ENCODE measurements at regions not wholly inside any gene's neighbourhood (a gene's known extent, or its start where the extent isn't known, plus 50 kb on each side); places are given as distances from the start of the nearest gene placed in this dataset.

DNA sequence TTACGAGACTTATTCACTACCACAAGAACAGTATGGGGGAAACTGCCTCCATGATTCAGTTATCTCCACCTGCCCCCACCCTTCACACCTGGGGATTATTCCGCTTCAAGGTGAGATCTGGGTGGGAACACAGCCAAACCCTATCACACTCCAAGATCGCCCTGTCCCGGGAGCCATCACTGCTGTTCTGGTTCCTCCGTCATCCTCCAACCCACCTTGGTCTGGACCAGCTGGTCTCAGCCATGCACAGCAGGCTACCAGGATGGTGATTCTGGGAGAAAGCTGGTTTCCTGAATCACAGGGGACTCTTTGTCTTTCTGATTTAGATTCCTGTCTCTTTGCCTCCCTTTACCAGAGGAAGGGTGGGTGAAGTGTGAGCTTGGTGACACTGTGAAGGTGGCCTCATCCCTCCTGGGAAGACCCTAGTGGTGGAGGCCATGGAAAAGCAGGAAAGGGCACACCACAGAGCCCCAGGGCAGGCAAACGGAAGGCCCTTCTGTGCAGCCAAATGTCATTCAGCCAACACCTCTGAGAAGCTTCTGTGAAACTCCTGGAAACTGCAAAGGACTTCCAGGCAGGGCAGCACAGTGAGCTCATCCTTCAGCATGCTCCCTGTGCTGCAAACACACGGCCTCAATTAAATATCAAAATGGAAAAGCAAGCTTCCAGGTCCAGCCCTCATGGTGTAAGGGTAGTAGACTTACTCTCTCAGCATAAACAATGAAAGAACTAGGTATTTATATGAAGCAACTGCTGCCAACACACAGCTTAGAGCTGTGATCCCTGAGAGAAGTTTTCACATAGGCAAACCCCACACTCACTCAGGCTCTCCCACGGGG lies 169.8 kb downstream of the ANKRD60 start:
- no peak for DNase-seq

DNA sequence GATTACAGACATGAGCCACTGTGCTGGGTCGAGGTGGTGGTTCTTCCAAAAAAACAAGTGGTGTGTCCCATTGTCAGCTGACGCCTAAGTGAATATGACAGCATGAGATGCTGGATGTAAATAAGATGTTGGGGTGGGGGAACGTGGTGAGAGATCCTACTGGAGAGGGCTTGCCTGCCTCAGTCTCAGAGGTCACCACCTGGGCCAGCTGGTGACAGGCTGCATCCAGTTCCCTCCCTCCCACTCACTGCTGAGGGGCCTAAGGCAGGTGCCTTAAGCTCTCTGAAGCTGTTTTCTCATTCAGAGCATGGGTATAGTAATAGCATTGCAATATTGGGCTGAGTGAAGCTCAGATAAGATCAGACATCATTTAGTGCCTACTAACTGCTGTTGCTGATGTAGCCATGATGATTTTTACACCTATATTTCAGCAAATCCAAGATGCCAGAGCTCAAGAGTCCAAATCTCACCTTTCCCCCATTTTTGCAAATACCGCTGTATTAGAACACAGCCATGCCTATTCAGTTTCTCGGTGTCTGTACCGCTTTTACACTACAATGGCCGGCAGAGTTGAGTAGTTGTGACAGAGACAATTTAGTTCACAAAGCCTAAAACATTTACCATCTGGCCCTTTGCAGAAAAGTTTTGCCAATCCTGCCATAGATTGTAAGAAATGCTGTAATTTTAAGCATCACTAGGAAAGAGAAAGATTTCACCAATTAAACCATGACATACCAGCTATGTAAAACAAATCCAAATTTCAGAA lies 171.3 kb downstream of the ANKRD60 start:
- no peak for DNase-seq

DNA sequence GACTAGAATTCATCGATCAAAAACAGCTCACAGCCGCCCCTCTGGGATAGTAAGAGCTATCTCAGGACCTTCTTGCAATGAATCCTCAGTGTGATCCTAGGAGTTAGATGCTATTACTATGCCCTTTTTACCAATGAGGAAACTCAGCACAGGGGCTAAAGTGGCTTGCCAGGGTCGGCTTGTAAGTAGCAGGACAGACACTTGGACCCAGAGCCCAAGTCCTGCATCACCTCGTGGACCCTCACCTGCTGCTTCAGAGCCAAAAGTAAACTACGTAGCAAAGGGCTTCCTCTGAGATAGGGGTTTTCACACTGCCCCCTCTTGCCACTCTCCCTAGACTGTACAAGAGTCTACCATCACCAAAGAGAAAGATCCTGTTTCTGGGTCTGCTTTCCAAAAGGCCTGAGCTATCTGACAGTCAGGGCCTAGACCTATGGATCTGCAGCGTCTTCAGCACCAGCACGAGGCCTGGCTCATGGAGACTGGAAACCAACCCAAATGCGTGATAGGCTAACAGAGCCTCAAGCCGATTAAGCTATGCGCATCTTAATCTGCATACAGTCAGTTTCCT lies 172.3 kb downstream of the ANKRD60 start:
- no peak for DNase-seq

DNA sequence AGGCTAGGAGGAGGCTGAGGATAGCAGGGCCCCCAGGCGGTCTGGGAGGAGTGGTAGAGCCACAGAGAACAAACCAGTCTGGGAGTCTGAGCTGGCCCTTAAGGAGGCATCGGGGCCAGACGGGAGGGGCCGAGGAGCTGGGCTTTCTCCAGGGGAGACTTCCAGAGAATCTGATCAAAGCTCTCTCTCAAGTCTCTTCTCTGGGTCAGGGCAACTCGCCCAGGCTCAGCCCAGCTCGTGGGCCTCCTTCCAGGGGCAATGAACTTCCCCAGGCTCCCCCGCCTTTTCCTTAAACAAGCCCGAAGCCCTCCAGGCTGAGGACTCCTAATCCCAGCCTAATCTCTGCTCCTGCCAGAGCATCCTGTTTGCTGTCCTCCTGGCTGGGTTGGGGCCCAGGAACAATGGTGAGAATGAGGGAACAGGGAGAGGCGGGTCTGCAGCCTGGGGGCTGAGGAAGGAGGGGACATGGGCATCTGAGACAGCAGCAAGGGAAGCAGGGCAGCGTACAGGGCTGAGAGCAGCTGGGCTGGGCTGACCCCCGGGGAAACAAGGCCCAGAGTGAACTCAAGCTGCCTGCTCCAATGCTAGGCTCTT lies 173.6 kb downstream of the ANKRD60 start:
- no peak for DNase-seq

DNA sequence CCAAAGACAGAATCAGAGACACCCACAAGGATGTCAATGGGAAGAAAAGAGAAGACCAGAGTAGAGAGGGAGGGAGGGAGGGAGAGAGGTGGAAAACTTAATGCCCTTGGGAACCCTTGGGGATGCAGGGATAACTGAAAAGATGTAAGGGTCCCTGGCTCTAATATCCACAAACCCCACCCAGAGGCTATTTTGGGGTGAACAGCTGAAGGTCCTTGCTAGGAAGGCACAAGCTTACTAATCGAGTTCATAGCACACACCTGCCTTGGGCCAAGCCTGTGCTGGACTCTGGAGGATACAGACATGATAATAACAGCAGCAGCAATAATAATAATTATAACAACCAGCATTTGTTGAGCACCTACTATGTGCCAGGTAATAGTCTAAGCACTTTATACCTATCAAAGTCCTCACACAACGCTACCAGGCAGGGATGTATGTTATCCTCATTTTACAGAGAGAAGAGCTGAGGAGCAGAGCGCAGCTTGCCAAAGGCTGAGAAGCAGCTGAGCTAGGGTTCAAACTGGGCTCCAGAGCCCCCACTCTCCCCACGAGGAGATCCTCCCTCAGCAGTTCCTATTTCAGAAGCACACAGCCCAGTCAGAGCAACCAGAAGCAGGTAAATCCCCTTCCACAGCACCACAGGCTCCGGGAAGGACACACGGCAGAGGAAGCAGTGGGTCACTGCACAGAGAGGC lies 174.2 kb downstream of the ANKRD60 start:
- no peak for DNase-seq

DNA sequence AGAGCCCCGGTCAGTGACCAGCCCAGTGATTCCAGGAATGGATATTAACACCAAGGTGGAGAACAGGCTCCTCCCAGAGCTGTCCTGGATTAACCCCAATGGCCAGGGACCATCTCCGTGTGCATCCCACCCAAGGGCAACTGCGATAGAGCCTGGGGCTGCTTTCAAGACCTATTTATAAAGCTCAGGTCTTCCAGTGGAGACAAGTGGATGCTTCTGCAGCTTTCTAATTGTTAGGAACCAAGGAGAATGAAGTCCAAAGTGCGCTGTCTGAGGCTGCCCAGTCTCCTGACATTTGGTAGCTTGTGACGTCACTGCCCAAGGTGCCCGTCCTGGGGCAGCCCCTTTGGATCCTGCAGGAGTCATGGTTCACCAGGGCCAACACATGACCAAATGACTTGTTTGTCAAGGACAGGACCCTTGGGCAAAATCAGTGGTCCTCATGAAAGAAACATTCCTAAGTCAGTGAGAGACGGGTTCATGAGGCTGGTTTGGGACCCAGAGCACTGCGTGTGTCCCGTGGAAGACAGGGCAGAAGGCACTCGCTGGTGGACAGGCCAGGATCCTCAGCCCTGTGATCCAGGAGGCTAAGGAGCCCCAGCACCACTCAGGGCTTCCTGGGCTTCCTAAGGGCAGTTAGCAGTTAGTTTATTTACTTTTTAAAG lies 174.9 kb downstream of the ANKRD60 start:
- no peak for DNase-seq

DNA sequence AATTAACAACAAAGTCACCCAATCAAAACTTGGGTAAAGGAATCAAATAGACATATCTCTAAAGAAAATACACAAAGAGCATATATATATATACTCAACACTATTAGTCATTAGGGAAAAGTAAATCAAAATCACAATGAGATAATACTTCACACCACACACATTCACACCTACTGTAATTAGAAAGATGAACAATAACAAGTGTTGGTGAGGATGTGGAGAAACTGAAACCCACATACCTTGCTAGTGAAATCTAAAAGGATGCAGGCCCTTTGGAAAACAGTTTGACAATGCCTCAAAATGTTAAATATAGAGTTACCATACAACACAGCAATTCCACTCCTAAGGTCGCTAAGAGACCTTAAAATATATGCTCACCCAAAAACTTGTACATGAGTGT lies 177.1 kb downstream of the ANKRD60 start:
- DNase-seq = no peak

DNA sequence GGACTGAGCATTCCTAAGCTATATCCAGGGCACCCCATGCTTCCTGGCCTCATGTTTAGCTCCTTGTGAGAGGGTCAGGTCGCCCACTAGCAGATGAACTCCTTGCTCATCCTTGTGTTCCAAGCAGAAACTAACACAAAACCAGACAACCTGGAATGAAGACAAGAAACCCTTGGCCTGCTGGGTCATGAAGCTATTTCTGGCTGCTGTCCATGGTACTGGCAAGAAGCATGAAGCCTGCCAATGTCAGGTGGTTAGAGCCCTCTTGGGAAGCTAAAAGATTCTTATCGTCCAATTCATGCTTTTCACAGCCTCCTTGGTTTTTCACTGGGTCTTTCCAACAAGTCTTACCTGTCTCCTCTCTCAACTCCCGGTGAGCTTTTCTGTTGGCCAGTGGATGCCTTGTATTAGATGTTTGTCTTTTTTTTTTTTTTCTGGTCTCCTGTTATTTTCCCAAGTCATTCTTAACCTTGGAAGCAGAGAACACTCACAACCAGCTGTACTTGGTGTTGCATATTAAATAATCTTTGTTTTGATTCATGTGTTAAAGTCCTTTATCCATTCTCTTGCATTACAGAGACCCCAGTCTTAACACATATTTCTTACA lies 180.3 kb downstream of the ANKRD60 start:
- DNase-seq = no peak

DNA sequence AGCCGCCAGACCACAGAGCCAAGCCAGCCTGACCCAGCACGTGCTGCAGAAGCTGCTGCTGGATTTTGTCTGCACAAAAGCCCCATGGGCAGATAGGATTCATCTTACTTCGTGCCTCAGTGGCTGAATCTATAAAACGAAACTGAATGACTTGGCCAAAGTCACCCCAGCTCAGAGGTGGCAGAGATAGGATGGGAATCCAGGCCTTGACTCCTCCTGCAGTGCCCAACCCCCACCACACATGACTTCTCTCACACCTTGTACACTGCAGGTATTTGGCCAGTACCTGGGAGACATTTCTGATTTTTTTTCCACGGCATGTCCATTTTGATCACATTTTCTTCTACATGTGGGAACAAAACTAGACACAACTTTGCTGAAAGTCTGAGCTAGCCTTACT lies 182.1 kb downstream of the ANKRD60 start:
- DNase-seq = no peak

DNA sequence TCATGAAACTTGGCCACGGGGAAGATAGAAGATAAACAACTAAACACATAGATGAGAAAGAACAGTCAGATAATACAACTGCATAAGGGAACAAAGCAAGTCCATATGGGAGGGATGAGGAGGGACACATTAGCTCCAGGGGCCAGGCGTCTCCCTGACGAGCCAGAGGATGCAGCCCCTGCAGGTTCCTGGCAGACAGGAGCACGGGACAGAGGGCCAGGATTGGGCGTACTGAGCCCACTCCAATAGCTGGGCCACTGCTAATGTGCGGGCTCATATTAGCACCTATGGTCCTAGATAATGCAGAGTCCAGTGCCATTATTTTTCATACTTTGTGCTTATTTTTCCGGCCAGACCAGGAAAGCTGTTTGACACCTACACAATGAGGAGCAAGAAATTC lies 182.9 kb downstream of the ANKRD60 start:
- no peak for DNase-seq

DNA sequence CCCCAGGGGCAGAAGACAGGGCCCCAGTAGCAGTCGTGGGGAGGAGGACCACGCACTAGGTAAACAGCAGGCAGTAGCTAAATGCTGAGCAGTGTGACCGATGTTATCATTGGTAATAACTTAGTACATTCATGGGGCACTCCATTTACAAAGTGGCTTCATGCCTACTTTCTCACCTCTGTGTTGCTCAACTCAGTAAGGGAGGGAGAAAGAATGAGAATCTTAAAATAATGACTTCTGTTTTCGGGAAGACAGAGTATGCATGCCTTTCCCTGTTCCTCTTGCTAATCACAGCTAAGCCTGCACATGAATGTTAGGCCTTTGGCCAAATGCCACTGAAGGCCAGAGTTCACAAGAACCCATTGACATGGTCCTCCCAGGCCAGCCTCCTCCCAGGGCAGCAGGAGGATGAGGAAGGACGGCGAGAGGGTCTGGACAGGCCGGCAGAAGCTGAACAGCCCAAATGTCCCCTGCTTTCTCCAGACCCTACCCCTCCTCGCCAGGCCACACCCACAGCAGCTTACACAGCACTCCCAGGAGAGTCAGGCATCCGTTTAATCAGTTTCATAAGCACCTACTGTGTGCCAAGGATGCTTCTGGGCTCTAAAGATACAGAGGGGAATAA lies 183.4 kb downstream of the ANKRD60 start:
- no peak for DNase-seq

DNA sequence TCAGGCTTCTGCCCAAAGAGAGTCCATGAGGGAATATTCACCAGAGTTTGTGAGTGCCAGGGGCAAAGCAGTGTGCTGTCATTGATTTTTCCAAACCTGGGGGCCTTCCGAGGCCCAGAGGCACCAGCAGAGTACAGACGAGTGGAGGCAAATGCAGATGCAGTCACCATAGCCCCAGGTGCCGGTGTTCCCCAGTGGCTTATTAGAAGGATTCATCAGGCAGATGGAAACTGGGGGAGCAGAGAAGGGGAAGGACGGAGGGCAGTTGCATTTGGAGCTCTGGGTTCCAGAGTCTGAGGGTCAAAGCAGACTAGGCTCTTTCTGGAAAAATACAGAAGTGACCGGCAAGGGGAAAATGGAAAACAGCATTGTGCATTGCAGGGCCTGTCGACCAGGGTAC lies 184.2 kb downstream of the ANKRD60 start:
- DNase-seq = no peak

DNA sequence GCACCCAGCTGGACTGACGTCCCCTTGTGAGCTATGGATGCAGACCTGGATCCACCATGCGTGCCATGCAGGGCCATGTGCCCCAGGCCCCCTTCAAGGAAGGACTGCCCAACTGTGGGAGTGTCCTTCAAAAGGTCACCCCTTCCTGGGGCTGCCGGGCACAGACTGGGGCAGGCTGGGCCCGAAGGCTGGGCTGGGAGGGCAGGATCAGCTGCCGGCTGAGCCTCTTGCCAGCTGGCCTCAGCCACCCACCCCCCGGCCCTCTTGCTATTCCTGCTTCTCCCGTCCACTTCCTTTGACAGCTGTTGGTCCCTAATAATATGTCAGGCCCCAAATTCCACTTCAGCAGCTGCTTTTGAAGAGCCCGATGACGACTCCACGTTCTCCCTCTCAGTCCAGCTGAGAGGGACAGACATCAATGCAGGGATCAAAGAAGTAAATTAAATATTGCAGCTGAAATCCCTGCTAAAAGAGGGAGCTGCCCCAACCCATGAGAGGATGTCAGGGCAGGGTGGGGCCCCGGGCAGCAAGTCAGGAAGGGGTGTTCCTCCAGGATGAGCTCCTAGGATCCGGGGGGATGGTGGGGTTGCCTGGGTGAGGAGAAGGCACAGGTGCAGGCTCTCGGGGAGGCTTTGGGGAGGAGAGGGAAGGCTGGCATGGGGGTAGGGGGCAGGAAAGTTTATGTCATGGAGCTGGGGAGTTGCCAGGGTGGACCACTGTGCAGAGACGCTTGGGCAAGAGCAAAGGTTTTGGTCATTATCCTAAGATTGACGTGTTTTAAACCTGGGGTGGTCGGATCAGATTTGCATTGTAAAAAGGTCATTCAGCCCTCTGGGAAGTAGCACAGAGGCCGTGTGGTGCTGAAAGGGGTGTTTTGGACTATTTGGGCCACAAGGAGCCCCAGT lies 185.0 kb downstream of the ANKRD60 start:
- DNase-seq = no peak

DNA sequence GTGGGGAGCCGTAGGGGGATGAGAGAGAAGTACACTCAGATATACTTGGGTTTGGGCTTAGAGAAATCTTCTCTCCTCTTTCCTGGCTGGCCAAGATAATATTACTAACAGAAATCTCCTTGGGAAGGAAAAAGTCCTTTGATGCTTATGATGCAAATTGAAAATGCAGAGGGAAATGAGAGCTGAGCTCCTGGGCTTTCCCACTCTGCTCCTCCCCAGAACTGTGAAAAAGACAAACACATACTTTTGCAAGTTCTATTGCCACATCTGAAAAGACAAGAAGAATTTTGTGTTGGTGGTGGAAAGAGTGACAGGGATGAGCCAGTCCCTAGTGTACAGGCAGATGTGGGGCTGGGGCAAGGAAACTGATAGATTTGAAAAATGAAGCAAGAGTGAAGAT lies 185.9 kb downstream of the ANKRD60 start:
- DNase-seq = no peak

DNA sequence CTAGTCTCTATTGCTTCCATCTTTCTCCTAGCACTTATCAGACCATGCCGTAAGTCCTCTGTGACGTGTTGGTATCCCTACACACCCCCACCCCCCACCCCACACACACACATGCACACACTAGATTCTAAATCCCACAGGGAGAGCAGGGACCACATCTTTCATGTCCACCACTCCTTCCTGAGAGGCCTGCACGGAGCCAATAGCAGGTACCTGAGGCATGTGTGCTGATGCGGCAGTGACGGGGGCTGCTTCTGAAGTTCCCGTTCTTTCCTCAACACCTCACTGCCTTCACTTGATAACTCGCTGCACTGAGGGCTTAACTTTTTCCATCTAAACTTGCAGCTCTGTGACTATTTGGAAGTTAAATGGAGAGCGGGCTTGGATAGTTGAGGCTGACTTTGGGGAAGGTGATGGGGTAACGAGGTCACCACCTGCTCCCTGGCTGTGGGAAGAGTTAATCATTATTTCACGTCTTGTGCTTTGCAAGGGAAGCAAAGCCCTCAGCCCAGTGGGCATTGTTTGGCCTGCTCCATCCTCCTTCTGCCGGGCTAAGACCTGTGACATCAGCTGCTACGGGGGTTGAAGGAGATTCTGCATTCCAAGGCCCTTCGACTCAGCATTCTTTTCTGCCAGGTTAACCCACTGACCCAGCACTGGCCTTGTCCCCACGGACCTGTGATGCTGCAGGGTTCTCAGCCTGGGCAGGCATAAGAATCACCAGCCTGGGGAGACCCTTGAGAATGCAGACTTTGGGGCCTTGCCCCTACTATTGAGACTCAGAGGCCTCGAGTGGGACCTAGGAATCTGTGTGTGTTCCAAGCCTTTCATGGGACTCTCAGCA lies 187.8 kb downstream of the ANKRD60 start:
- DNase-seq = no peak

DNA sequence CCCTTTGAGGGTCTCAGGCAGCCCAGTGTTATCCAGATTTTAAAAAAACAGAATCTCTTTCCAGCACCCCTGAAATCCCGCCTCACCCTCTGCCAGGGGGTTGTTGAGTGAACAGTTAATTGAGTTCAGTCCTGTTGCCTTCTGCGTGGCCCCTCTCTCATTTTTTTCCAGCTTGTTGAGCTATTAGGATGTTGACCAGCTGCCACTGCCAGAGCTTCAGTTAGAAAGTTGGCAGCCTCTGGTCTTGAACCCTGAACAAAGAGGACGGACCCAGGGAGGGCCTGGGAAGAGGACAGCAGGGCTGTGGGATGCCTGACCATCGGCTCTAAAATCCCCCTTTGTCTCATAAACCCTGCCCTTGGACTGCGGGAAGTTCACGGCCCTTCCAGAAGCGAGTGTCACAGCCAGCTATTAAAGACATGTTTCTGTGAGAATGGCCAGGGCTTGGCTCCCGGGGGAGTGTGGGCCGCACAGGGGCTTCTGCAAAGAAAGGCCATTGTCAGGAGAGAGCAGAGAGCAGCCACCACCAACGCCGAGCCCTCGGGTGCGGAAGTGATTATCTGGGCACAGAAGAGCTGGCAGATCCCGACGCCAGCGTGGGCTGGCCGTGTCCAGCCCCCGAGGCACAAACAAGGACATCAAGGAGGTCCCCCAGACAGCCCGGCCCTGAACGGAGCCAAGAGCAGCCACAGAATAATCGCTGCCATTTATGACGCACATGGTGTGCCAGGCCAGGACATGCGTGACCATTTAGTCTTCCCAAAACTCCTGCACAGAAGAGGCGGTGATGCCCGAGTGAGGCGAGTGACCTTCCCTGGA lies 189.0 kb downstream of the ANKRD60 start:
- DNase-seq = no peak

DNA sequence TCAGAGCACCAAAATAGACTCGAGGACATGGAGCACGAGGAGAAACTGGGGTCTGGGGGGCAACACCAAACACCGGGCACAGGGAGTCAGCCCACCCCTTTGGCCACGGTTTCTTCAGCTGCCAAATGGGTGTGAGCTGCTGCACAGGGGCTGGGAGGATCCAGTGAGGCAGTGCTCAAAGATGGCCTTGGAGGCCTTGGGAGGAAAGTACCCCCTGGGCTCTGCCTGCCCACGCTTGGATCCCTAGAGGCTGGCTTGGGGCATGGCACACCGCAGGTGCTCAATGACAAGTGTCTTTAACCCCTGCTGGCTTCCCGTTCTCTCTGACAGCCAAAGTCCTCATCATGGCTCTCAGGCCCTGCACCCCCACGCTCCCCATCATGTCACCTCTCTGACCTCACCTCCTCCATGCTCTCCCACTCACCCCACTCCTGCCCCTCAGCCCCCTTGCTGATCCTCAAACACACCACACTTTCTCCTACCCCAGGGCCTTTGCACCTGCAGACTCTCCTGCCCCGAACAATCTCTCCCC lies 190.3 kb downstream of the ANKRD60 start:
- no peak for DNase-seq

DNA sequence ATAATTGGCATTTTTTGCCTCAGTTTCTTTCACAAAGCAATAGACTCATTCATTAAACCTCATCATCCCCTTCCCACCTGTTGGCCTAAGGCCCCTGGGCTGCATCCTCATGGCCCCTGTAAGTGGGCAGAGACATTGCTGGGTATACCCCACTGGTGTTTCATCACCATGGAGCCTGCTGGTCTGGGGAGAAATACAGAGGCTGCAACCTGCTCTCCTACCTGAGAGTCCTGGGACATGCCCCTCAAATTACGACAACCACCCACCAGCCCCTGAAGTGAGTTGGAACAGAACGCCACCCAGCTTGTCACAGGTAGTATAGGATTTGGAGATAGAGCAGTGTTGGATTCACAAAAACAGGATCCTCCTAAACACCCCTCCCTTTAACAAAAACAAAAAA lies 190.8 kb downstream of the ANKRD60 start:
- DNase-seq = no peak
